ENCODE measurements at regions not wholly inside any gene's neighbourhood (a gene's known extent, or its start where the extent isn't known, plus 50 kb on each side); places are given as distances from the start of the nearest gene placed in this dataset.
"Not testable (repeated sequence)": the region's sequence is repeated elsewhere in the genome, so short reads cannot be mapped to it uniquely, and the experiment has no call there.

DNA sequence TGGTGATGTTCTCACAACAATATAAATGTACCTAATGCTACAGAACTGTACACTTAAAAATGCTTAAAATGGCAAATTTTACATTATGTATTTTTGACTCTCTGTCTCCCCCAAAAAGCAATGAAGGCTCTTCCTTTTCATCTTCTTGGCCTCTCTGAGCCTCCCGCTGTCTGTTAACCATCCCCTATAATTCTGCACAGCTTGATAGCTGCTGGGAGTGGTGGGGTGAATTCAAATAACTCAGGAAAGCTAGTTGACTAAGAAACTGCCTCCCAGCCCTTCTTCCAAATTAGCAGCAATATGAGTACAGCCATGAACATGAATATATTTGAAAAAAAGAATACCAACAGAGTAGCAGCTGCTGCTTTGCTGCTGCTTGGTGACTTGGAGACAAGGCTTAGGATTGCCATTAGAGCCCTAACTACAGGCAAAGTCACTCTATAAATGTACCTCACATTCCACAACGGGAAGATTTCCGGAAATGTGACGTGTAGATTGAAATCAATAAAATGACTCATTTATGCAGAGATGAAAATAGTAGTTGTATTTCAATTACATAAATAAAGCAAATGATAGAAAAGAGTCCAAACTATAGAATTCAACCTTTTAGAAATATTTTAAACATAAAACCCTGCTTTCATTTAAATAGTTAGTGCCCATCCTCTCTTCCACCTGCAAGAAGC lies 200.1 kb upstream of the HEY2 start:
- DNase-seq: no peak

DNA sequence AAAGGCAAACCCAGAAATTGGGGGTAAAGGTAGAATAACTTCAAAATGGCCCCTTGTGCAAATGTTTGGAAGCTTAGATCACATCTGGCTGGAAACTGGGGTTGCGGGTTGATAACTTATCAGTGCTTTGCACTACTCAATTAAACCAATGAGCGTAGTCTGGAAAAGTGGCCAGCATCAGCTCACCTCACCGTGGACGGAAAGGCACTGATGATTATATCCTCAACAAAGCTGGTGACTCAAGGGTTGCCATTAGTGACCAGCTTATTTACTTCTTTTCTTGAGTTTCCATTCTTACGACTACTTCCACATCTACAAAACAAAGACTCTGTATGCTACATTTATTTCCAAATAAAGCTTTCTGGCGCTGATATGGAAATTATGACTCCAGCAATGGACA lies 198.5 kb upstream of the HEY2 start:
- no peak for DNase-seq

DNA sequence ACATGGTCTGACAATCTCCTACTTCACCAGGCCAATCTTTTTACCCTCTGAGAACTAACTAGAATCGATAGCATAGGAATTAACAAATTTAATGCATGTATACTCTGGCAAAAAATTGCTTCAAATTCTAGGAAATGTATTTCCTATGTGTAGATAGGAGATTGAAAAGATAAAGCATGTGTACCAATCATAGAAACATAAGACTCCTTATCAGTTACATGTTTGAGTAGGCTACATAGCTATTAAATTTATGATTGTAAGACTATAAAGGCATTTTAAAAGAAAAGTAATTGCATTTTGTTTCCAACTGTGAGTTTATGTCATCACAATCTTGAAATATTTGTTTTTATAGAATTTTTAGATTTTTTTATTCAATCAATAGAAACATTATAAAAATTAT lies 196.6 kb upstream of the HEY2 start:
- no peak for DNase-seq

DNA sequence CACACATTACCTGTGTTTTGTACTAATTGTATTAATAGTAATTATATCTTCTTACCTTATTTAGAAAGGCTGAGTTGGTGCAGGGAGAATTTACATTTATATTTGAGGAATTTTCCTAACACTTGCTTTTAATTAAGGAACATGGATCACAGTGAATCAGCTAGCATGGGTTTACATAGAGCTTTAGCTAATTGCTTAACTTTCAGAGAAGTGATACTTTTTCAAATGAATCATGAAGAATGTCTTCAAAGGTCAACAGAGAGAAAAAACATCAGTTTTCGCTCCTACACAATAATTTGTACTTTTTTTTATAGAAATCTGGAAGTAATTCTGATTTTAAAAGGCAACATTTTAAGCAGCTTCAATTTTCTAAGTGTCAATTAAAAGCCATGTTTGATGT lies 195.0 kb upstream of the HEY2 start:
- no peak for DNase-seq

DNA sequence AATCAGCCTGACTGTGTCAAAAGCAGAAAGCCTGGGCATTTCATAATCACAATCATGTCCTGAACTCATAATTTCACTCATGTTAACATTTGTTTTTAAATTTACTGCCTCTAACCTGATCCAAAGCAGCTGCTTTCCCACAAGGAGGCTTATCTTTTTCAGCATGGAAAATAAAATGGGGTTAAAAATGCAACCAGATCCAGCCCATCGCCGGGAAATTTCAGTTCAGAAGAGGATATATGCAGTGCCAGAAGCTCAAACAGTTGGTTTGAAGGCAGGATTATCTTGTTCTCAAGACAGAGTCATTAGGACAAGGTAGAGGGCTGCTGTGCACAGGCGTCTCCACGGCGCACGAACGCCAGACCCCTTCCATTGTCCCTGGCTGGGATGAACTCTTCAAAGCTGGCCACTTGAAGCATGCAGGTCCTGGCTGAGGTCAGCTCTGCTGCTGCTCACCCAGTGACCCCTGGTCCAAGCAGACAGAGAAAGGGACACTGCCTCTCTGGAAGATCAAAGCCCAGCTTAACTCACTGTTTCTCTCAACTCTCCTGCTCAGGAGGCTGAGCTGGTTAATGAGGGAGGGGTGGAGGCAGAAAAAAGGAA lies 191.1 kb upstream of the HEY2 start:
- DNase-seq: no peak

DNA sequence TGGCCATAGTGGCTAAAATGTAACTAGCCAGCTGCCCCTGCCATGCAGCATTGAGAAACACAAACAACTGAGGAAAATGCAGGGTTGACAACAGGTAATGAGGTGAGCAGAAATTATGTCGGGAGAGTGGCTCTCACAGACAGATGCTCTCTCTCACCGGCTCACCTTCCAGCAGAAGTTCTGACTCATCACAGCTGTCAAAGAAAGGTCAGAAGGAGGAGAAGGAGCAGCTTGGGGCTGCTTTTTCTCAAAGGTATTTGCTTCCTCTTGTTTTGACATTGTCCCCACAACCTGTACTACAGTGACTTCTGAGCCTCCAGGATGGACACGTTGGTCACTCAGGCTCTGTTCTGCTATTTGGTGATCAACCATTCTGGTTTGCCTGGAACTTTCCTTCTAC lies 190.5 kb upstream of the HEY2 start:
- DNase-seq: no peak

DNA sequence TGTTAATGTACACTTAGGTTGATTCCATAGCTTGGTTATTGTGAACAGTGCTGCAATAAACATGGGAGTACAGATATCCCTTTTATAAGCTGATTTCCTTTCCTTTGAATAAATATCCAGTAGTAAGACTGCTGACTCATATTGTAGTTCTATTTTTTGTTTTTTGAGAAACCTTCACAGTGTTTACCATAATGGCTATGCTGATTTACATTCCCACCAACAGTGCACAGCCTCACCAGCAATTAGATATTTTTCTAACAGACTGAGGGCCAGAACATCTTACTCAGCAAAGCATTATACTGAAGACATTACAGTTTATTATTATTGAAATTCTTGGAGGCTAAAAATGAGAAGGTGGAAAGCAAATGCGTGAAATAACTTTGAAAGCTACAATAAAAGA lies 187.3 kb upstream of the HEY2 start:
- no peak for DNase-seq

DNA sequence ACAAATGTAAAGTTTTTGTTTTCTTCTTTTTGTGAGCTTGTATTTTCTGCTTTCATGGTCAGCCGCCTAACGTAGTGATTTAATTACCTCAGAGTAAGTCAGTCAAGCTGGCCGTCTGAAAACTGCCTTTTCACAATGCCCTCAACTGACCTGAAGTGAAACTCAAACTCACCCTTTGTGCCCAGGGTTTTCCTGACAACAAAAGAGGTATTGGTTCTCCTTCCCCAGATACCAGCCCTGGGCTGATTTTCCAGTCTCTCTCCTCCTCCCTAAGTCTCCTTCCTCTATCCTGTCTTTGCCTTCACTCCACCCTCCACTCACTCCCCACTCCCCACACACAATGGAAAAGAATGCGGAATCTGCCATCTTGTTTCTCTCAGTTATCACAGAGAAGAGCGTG lies 184.5 kb upstream of the HEY2 start:
- DNase-seq: no peak

DNA sequence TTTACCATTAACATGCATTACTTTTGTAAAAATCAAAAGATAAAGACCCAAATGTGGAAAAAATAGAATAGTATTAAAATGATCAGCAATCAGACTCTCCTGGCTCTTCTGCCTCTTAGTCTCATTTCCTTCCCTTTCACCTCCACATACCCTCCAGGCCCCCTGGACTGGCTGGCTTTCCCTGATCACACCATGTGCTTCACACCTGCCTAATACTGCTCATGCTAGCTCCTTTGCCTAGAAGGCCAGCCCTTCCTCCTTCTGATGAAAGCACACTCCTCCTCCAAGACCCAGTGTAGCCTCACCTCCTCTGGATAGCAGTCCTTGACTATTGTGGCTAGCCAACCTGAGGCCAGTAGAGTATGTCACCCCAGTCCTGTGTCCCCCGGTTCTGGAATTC lies 182.0 kb upstream of the HEY2 start:
- no peak for DNase-seq

DNA sequence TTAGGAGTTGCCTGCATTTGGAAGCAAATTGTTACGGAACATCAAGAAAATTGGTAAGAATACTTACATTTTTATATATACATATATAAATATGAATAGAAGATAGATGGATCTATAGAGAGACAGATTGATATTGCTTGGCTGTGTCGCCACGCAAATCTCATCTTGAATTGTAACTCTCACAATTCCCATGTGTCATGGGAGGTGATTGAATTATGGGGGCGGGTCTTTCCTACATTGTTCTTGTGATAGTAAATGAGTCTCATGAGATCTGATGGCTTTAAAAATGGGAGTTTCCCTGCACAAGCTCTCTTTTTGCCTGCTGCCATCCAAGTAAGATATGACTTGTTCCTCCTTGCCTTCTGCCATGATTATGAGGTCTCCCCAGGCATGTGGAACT lies 180.8 kb upstream of the HEY2 start:
- no peak for DNase-seq

DNA sequence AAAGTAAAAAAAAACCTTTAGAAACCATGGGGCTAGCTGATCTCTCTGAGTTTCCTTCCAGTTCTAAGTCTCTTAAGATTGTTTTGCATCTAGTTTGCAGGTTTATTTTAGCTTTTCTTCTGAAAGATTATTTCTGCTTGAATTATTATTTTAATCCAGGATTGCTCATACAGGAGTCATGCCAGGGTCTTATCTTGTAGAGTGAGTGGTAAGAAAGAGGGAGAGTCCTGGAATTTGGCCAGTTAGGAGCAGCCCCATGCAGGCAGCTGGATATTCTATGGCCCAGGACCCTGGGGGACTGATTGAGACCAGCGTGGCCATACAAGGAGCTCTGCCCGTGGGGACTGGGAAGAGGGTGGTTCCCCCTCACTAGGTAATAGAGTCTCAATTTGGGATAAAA lies 178.9 kb upstream of the HEY2 start:
- no peak for DNase-seq

DNA sequence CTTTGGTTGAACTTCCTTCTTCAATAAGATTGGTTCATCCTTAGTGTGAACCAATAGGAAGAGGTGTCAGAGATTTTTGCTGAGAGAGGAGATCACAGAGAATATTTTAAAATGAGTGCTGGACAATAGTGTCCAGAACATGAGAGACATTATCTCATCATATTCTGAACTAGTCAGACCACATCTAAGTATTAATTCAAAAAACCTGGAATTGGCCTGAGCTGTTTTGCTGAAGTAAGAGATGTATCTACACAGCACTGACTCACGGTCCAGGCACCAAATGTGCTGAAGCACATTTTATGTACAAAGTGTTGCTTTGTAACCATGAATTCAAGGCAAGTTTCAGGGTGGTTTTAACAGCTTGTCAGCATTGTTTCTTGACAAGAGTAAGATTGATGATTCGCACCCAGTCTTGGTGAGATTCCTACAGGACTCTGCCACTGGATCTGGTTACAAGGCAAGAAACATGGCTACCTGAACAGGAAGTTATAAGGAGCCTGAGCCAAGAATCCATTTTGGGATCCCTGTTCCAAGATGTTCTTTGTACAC lies 178.2 kb upstream of the HEY2 start:
- DNase-seq: no peak

DNA sequence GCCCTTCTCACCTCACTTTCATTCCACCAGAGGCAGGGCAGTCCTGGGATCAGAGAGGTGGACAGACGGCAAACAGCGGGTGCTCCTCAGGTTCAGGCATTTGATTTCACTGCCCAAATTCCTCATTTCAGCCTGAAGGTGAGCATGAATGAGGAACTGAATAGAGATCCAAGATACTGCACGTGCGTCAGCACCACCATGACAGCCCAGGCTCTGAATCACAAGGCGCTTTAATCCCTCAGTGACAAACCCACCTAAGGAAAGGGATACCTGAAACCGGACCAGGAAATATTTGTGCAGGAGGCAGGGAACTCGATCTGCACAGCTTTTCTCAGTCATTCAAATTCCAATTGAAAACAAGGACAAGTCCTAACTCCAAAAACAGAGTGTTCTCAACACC lies 174.8 kb upstream of the HEY2 start:
- DNase-seq: no peak

DNA sequence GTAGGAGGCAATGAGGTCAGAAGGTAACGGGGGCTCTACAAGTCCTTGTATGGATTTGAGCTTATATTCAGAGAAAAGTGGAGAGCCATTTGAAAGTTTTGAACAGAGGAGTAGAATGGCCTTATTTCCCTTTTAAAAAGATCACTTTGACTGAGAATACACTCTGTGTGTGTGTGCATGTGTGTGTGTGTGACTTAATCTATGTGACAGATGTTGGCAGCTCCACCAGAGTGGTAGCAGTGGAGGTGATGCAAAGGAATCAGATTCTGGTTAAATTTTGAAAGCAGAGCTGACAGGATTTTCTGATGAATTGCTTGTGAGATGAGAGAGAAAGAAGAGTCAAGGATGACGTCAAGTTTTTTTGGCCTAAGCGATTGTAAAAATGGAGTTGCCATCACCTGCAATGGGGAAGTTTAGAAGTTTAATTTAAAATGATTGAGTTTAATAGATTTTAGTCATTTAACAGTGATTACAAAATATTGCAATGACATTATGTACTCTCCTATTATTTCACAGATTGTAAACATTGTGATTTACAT lies 172.2 kb upstream of the HEY2 start:
- no peak for DNase-seq

DNA sequence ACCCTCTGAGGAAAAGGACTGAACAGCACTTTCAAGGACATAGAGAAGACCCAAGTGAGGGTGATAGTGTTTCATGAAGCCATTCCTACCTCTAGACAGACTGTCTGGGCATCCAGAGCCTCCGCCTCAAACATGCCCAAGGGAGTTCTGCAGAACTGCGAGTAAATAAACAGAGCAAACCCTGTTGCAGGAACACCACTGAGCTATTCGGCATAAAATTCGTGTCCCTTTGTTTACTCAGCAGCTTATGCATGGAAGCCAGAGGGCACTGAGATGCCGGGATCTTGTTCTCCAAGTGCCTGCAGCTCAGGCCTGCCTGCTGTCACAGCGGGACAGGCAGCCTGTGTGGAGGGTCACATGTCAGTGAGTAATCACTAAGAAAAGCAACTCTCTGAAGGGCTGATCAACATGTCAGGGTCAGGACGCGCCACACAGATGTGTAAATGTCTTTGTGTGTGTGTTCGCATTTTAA lies 164.9 kb upstream of the HEY2 start:
- no peak for DNase-seq

DNA sequence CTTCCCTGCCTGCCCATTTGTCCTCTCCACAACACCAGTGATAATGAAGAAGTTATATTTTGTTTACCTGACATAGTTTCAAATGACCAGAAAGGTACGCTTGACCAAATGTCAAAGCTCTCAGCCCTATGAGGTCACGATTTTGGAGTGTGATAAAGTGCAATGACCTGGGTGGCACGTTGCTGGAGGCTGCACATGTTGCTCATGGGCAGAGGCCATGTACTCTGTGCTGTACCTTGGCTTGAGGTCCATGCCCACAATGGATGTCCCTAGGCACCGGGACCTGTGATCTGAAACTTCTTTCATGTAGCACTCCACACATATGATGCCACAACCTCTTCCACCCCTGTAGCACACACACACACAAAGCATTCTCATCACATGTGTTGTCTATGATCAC lies 164.0 kb upstream of the HEY2 start:
- no peak for DNase-seq

DNA sequence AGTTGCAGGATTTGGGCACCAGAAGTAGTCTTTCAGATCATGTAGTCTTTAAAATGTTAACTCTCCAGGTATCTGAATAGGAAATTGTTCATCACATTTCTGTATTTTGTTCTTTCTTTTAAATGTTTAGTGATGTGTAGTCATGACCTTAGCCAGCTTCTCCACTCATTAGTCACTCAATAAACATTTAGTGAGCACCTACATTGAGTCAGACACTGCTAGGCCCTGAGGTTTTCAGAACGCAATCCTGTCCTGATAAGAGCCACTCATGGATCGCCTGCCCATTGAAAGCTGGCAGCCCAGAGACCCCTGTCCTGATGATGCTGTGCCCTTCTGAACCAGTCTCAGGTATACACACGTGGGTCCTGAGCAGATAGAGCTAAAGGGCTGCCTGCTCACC lies 163.4 kb upstream of the HEY2 start:
- no peak for DNase-seq

DNA sequence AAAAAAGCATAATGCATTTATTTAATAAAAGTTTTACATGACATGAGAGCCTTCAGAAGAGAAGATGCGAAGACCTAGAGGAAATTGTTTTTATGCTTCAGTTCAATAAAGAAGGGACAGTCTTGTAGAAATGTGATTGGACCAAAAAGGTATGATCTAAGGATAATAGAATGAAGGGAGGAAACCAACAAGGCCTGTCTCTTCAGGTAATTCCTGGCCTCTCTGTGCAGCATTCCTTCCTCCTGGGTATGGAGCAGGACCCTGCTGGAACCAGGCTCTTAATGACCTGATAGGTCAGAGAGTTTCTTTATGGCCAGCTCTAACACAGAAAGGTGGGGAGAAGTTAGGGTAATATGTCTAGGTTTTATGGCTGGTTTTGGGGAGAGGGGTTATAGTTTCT lies 162.8 kb upstream of the HEY2 start:
- DNase-seq: no peak

DNA sequence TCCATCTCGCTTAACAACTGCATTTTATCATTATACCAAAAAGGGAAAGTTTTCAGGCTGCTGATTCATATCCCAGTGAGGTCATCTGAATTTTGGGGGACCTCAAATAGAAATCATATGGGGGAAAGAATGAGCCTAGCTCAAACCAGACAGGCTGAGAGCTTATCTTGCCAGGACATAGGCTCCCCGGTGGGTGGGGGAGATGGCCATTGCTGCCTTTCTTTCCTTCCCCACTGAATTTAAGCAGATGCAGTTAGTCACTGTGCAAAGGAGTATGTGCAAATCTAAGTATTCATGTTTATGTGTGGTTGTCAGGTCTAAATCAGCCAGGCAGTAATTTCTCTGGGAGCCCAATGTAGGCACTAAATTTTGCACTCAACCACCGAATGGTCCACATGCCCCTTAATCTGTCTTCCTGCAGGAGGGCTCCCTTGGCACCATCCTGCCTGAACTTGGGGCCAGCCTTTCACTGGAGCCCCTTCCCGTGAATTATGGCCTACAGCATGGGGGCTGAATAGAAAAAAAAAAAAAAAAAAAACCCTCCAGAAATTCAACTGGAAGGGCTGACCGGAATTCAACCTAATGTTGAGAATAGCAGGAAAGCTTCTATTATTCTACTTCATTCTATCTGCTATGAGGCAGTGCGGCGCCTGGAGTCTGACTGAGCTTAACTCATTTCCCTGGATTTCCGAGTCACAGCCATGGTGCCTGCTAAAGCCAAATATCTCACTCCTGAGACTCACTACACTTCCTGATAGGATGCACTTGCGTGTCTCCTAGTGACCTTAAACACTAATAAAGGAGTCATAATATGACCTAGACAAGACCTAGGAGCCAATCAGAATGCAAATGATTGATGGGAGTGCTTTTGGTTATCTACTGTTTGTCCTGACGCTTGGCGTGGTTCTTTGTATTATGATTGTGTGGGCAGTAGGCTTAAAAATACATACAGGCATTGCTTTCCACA lies 161.5 kb upstream of the HEY2 start:
- DNase-seq: no peak

DNA sequence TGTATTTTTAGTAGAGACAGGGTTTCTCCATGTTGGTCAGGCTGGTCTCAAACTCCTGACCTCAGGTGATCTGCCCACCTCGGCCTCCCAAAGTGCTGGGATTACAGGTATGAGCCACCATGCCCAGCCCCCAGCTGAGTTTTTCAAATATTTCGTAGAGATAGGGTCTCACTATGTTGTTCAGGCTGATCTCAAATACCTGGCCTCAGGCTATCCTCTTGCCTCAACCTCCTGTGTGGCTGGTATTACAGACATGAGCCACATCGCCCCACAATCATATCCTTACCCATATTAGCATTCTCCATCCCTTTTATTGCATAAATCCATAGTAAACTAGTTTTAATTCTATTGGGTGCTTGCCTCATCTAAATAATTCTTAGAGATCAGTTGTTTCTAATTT lies 157.6 kb upstream of the HEY2 start:
- not testable (repeated sequence) for DNase-seq

DNA sequence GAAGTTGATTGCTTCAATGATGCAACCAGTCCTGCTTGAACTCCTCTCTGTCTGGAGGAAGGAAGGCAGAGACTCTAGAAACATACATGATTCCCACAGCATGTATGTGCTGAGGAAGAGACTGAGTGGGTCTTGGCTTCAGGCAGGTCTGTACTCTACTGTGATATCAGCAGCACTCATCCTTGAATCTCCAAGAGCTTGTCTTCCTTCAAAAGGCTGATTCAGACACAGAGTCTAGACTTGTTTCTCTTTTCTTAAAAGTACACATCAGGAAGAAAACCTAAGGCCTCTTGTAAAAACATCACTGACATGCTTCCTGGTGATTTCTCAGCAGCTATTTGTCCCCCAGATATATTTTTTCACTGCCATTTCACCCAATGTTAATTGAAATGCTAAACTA lies 155.7 kb upstream of the HEY2 start:
- no peak for DNase-seq

DNA sequence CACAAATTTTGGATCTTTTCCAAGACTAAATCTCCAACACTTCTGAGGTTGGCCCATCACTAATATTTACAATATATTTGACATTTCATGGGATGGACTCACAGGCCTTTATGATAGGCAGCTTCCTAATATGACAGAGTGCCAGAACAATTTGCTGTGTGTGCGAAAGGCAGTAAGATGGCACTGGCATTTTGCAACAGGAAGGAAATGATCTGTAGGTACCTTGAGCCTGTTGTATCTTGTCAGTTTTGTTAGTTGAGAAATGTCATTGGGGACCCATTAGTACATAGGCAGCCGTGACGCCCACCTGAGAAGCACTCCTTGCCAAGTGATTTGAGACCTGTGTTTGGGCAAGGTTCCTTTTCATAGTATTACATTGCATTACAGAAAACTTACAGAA lies 153.4 kb upstream of the HEY2 start:
- no peak for DNase-seq
